CD1c-positive myeloid dendritic cell (primary cell): ENCODE measurements at regions not wholly inside any gene's neighbourhood (a gene's known extent, or its start where the extent isn't known, plus 50 kb on each side); places are given as distances from the start of the nearest gene placed in this dataset.

Source experiments
- DNase-seq: peaks from one replicate; pipeline ENCODE4 v3.0.0-alpha.2; 2016; ENCODE audit errors: extremely low spot score

DNA sequence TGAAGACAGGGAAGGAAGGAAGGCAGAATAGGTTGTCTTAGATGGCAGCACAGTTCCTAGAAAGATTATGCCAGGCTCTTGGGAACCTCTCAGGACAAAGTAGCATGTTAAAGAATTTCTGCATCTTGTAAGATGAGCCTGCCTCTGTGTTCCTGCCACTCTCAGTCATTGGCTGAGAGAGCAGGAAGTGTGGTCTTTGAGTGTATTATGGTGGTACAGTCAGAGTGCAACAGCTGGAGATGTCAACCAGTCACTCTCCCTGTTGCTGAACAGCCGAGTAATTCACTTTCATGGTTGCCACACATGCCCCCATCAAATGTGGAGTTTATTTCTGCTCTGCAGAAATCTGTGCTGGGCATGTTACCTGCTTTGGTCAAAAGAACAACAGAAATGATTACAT is 659.6 kb upstream of the RIOK2 start:
- DNase-seq = no peak

DNA sequence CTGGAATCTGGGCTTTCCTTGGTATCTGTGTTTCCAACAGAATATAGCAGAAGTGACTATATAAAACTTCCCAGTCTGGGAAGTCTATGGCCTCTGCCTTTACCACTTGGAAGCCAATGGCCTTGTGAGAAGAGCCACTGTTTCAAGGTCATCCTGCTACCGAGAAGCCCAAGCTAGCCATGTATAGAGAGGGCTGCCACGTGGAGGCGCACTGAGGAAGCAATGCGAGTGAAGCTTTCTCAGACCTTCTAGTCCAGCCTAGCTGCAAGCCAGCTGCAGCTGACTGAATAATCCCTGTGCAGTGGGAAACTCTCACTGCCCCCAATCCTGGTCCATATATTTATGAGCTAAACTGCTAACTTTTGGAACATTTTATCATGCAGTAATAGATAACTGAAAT is 661.8 kb upstream of the RIOK2 start:
- DNase-seq = no peak

DNA sequence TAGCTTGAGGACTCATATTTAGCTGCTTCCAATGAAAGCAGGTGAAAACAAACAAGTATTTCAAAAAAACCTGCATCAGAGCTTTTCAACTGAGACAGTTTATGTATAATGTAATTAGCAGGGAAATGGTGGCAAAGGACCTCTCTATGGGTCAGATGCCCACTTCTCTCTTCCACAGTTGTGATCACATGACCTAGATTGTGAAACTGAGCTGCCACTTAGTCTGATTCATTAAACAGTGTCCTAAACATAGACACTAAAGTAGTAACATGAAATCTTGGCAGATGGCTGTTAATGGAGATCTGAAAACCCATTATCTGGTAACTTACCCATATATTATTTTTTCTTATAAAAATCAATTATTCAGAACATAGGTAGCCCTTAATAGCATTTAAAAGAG is 663.6 kb upstream of the RIOK2 start:
- DNase-seq = no peak

DNA sequence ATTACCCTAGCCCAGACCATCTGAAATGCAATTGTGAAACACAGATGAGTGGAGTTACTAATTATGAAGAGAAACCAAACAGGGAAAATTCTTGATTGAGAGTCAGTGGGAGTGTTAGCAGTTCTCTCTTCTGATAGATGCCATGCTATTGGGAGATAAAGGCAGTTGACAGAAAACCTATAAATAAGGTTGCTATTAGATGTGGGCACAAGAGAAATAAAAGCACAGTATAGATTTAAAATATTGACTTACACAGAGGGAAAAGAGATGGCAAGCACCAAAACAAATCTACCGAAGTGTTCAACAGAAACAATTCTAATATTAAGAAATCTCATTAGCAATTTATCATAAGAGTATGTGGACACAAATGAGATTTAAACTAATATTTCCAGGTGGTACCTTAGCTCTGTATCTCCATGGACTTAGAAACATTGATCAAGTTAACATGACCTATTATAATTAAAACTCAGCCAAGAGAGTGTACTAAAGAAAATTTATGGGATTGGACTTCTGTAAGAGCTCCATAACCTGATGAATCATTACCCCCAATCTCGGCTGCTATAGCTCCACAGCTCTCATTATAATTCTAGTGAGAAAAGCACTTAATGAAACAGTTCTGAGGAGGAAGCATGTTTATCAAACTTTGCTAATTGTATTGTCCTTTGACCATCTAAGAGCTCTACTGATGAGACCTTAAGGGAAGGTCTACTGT is 665.0 kb upstream of the RIOK2 start:
- DNase-seq = no peak

DNA sequence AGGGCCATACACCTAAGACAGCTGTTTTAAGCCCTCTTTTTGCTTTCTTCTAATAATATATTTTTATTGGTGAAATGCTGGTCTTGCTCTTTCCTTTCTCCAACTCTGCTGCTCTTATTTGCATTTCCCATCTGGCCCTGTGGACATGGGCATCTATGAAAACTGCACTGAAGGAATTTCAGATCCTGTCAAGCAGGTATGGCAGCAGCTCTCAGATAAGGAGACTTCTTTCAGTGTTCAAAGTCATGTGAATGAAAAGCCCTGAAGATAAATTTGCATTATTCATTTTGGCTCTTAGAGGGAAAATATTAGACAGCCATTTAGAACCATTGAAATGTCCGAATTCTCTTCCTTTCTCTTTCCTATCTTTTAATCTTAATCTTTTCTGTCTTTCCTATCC is 668.0 kb upstream of the RIOK2 start:
- no peak for DNase-seq

DNA sequence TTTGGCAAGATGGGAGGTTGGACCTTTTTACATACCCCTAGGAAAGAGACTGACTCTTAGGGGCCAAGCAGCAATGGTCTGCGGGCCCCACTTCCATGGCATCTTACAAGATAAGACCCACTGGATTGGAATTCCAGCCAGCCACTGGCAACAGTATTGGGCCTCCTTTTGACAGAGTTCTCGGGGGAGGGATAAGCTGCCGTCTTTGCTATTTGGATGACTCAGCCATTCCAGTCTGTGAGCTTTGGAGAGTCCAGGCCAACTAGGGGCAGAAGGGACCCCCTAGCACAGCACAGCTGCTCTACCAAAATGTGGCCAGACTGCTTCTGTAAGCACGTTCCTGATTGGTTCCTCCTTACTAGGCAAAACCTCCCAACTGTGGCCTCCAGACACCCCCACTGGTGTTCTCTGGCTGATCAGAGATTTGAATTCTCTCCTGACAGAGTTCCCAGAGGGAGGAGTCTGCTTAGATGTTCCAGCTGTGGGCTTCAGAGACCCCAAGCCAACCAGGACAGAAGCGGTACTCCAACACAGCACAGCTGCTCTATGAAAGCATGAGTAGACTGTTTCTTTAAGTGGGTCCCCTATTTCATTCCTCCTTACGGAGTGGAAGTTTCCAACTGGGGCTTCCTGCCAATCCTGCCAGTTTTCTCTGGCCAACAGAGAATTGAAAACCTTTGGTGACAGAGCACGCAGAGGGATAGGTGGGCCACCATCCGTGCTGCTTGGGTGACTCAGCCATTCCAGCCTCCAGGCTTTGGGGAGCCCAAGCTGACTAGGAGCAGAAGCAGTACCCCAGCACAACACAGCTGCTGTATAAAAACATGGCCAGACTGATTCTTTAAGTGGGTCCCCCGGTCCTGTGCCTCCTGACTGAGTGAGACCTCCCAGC is 672.1 kb upstream of the RIOK2 start:
- DNase-seq = no peak

DNA sequence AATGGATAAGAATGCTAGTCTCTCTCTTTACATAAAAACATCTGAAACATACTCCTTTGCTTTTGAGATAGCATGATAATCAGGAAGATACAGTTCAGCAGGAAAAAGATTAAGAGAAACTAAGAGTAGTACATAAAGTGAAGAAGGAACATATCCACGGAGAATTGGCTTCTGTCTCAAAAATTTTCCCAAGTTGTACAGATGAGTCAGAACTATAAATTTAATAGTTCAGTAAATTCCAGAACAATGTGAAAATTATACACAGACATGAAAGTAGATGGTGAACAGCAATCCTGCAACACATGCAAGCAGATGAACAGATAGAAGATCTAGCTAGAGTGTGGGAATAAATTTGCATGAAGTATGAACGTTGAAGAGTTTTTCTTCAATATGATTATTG is 691.4 kb upstream of the RIOK2 start:
- DNase-seq = no peak

DNA sequence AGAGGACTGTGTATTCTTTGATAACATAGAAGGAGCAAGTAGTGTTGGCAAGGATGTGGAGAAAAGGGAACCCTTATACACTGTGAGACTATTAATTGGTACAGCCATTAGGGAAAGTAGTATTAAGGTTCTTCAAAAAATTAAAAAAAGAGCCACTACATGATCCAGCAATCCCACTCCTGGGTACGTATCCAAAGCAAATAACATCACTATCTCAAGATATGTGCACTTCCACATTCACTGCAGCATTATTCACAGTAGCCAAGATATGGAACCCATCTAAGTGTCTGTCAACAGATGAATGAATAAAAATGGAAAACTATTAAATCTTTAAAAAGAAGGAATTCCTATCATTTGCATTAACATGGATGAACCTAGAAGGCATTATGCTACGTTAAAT is 693.2 kb upstream of the RIOK2 start:
- no peak for DNase-seq

DNA sequence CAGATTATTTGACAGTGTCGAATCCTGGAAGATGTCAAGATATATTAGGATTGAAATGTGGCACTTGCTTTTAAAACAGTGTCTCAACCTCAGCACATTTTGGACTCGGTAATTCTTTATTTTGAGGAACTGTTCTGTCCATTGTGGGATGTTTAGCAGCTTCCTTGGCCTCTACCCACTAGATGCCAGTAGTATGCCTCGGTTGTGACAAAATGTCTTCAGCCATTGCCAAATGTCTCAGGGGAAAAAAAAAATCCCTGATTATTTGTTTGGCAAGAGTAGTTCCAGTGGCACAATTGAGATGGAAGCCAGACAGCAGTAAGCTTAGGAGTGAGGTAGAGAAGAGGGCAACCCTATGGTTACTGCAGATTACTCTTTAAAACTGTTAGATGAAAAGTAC is 694.5 kb upstream of the RIOK2 start:
- DNase-seq = no peak

DNA sequence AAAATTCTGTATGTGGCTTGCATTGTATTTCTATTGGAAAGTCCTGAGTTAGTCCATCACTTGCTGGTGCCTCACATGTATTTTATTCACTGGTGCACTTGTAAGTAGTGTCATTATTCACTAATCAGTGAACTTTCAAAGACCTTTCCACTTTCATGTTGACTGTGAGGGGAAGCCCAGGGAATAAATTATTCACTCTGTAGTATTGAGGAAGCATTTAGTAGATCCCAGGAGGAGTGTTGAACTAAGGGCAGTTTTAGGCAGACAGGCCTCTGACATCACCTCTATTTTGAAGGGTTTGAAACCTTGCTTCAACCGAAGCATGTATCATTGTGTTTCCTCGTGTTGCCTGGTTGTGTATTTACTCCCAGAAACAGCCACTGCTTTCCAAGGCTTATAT is 705.4 kb upstream of the RIOK2 start:
- DNase-seq = no peak

DNA sequence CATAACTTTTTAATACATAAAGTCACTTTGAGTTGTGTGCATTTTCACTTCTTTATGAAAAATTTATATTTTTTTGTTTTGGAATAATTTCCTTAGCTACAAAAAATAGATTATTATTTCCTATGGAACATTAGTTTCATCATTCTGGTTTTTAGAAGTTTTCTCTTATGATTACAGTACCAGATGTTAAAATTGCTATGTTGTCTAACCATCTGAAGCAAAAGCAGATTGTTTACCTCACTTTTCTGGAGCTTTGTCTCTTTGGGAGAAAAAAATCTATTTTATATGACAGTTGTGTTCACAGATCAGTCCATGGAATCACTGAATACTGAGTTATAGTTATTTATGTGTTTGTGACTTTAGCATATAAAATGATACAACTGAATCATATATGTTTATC is 708.9 kb upstream of the RIOK2 start:
- no peak for DNase-seq

DNA sequence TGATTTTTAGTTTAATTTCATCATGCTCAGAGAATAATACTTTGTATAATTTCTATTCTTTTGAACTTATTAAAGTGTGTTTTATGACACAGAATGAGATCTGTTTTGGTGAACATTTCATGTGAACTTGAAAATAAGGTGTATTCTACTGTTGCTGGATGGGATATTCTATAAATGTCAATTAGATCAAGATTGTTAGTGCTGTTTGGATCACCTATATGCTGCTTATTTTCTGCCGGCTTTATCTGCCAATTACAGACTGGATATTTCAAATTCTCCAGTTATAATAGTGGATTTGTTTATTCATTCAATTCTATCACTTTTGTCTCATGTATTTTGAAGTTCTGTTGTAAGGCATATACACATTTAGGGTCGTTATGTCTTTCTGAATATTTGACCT is 720.7 kb upstream of the RIOK2 start:
- no peak for DNase-seq

DNA sequence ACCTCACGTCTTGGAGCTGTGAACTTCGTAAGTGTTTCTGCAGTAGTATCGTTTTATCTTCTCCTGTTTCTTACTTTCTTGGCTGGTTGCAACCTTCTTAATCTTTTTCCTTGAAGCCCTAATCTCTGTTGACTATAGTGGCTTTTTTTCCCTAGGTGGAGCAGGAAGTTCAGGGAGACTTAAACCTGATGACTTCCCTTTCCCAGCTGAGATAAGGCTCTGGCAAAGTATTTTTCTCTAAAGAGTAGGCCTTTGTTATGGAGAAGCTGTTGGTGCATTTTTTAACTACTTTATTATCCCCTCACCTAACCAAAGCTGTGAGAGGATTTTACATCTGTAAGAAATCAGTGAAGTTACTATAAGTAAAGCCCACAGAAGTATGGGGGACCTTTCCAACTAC is 723.1 kb upstream of the RIOK2 start:
- no peak for DNase-seq

DNA sequence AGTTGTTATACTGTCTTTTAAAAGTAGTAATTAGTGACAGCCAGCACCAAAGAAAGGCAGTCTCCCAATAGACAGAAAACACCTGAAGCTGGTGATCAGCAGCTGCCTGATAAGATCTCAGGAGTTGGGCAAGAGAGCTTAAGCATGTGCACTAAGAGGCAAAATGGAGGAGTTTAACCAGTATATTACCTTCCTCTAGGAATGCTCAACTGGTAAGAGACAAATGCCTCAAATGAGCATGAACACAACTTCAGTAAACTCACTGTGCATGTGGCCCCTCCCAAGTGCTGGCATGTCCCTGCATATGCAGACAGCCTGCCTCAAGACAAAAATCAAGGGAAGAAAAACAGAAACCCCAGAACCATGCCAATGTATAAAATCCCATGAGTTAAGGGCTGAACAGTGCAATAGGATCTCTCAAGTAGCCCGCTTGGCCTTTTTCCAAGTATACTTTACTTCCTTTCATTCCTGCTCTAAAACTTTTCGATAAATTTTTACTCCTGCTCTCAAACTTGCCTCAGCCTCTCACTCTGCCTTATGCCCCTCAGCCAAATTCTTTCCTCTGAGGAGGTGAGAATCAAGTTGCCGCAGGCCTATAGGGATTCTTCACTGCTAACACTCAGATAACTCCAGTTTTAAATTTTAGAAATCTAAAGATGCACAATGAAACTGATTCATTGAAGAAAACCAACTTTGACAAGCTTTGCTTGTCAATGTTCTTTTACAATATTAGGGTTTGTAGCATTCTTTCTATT is 724.8 kb upstream of the RIOK2 start:
- no peak for DNase-seq

DNA sequence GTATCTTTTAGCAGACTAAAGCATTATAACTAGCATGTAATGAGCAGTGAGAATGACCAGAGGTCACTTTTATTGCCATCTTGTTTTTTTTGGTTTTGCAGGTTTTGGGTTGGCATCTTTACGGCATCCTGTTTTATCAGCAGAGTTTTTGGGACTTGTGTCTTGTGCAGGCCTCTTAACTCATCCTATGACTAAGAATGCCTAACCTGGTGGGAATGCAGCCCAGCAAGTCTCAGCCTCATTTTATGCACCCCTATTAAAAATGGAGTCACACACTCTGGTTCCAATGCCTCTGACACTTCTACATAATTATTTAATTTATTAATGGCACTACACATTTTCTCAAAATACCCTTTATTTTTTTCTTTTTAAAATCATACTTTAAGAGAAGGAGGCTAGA is 726.5 kb upstream of the RIOK2 start:
- no peak for DNase-seq

DNA sequence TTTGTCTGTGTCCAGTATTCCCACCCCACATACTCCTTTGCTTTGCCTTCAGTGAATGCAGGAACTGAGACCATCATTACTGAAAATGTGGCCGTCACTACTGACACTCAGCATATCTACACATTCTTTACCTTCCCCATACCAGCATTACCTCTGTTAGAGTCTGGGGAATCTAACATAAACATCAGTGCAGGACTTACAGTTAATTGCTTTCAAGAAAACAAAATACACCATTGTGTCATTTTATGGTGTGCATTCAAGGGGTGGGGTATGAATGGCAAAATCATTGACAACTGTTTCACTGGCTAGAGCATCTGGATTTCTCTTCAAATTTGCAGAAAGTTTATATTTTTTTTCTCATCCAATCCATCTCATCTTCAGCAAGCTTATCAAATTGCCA is 731.4 kb upstream of the RIOK2 start:
- DNase-seq = no peak

DNA sequence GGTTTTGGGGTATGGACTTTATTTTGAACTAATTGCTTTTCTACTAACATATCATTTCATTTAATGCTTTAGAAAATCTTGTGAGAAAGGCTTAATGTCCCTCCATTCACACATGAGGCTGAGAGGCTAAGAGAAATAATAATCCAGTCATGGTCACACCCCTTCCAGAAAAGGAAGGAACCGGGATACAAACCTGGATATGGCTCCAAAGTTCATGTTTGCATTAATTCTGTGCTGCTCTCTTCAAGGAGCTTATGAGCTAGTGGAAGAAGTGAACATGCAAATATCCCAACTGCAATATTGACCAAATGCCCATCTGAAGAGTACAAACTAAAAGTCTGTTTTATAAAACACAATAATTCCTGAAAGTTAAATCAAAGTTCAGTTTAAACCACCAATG is 732.1 kb upstream of the RIOK2 start:
- DNase-seq = no peak

DNA sequence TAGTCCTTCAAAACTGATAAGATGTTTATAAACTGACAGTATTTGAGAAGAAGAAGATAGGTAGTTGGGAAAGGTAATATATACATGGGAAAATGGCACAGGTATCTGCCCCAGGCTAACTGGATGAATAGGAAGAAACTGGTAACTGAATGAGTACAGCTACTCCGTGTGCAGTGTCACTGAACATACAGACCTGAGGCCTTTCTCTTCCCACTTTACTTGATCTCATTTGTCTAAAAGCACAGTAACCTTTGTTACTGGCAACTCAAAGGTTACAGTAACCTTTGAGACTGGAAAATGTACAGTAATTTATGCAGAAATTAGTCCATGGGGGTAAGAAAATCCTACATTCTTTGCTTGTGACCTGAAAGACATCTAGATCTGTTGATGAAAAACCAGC is 735.0 kb upstream of the RIOK2 start:
- no peak for DNase-seq

DNA sequence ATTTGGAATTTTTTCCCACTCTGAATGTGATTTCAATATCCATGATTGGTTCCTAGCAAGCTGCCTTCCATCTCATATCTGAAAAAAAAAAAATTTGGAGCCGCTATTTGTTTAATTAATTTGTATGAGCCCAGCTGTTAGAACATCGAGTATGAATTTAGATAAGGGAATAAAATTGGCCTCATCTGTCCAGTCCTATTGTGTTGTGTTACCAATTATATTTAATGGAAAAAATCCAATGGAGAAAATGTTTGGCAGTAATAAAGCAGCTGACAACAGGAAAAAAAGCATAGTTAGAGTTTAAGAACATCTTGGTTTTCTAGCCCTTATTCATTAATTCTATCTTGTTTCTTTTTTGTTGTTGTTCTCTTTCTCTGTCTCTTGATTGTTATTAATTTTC is 735.6 kb upstream of the RIOK2 start:
- no peak for DNase-seq

DNA sequence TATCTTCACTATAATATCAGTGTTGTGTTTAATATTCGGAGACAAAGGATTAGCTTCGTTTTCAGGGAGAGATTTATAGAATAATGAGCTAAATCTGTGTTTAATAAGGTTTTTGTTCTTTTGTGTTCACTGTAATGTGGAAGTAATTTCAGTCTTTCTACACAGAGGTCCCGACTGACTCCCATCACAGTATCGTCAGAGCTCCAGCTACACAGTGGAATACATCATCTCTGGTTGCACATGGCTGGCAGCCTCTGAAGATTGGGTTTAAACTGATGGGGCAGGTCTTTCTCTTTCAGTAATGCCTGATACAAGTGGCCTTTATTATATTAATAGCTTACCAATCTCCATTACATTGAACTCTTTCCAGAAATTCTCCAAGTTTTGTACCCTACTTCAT is 736.7 kb upstream of the RIOK2 start:
- DNase-seq = no peak

DNA sequence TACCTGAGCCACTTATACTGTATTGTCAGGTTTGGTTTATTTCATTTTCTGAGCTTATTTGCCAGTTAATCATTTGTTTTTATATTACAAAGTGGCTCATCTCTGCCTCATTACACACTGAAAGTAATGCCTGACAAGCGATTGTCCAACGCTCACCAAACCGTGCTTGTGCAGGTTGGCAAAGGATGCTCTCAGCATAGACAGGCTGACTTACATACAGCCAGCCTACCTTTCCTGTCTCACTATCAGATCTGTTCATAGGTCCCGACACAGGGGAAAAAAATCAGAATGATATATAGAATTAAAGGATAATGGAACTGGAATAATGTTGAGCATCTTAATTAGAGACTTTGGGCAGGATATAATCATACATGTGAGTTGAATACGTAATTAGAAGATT is 739.7 kb upstream of the RIOK2 start:
- no peak for DNase-seq

DNA sequence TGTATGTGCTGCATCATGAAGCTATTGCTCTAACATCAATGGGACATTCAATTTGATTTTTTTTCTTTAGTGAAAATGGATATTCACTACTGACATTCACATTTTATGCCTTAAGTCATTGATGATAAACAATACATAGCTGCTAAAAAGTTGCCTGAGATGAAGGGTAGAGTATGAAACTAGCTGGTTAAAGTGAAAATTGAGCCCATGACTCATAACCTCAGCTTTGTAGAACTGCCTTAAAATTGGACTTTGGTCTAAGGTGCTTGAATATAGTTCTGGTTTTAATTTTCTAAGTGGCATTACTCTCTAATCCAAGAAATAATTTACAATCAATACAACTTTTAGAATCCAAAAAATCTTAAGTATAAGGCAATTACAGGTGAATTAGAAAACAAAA is 740.4 kb upstream of the RIOK2 start:
- no peak for DNase-seq

DNA sequence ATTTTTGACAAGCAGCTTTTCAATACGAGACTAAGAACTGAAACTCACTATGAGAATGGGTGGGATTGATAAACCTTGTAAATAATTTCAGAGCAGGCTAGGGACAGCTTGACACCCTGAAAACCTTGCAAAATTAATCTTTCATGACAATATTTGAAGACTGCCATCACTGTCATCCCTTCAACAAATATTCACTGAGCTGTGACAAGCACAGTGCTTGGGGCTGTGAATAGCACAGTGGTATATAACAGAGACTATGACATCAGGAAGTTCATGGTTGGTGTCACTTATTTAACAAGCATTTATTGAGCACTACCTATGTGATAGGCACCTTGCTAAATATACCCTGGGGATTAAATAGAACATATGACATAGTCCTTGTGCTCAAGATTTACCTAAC is 741.0 kb upstream of the RIOK2 start:
- DNase-seq = no peak
